KMS-11 (cell line): ENCODE measurements at regions not wholly inside any gene's neighbourhood (a gene's known extent, or its start where the extent isn't known, plus 50 kb on each side); places are given as distances from the start of the nearest gene placed in this dataset.
"Not testable (repeated sequence)": the region's sequence is repeated elsewhere in the genome, so short reads cannot be mapped to it uniquely, and the experiment has no call there.

Experiments
- H2AFZ ChIP-seq: fragments of 200-600 bp; sonication (generic); 2 replicates; pipeline ENCODE4 v1.6.1; 2016; ENCODE audit warnings: antibody characterized with exemption, mixed run types, low read depth
- H3K27ac ChIP-seq: fragments of 200-600 bp; sonication (generic); 2 replicates; pipeline ENCODE4 v1.6.1; 2016; ENCODE audit warnings: mild to moderate bottlenecking, mixed run types
- H3K27me3 ChIP-seq: fragments of 200-600 bp; sonication (generic); 2 replicates; pipeline ENCODE4 v1.6.1; 2017; ENCODE audit warnings: mild to moderate bottlenecking, low read depth, mixed run types, moderate library complexity; ENCODE audit not compliant: insufficient read depth
- H3K36me3 ChIP-seq: fragments of 200-600 bp; sonication (generic); 2 replicates; pipeline ENCODE4 v1.6.1; 2017; ENCODE audit warnings: mild to moderate bottlenecking, mixed run types; ENCODE audit not compliant: insufficient read depth
- H3K4me1 ChIP-seq: fragments of 200-600 bp; sonication (generic); 2 replicates; pipeline ENCODE4 v1.6.1; 2016; ENCODE audit warnings: mild to moderate bottlenecking, low read depth, mixed run types; ENCODE audit not compliant: poor library complexity, severe bottlenecking
- H3K4me2 ChIP-seq: fragments of 200-600 bp; sonication (generic); 2 replicates; pipeline ENCODE4 v1.7.0; 2016; ENCODE audit warnings: mild to moderate bottlenecking, mixed run types
- H3K4me3 ChIP-seq: fragments of 200-600 bp; sonication (generic); IDR thresholded peaks from 2 replicates; pipeline ENCODE4 v1.6.1; 2017; ENCODE audit warnings: low read depth, low read length, mixed read lengths; ENCODE audit not compliant: insufficient read depth
- H3K79me2 ChIP-seq: fragments of 200-600 bp; sonication (generic); 2 replicates; pipeline ENCODE4 v1.6.1; 2016; ENCODE audit warnings: low read depth, mixed run types; ENCODE audit not compliant: insufficient read depth
- H3K9ac ChIP-seq: fragments of 200-600 bp; sonication (generic); 2 replicates; pipeline ENCODE4 v1.6.1; 2016; ENCODE audit warnings: mild to moderate bottlenecking, mixed run types
- H4K20me1 ChIP-seq: fragments of 200-600 bp; sonication (generic); 2 replicates; pipeline ENCODE4 v1.6.1; 2016; ENCODE audit warnings: mild to moderate bottlenecking, mixed run types; ENCODE audit not compliant: insufficient read depth
- CTCF ChIP-seq: fragments of 200-600 bp; sonication (generic); conservative IDR thresholded peaks from 2 replicates; pipeline ENCODE4 v1.6.1; 2017; ENCODE audit warnings: low read depth, mild to moderate bottlenecking, antibody characterized with exemption, low read length, moderate library complexity, mixed read lengths

- no peak overlapping the region for H3K27ac ChIP-seq
Measured at GRCh38 chr1:163472651-163473248, 151.0 kb downstream of the NUF2 start.

GRCh38 chr1:163477276-163477830, 155.6 kb downstream of the NUF2 start:
- no peaks in the 10 kb centered on the region for H3K79me2 ChIP-seq
- H3K4me2 ChIP-seq, result no peak overlapping the region
- H3K4me1 ChIP-seq, result no peaks in the 10 kb centered on the region
- no peaks in the 10 kb centered on the region for H4K20me1 ChIP-seq
- no peaks in the 10 kb centered on the region for H3K36me3 ChIP-seq
- H3K27me3 ChIP-seq, result no peaks in the 10 kb centered on the region
- H2AFZ ChIP-seq, result no peak overlapping the region
- H3K27ac ChIP-seq, result no peak overlapping the region
- no peak for TF ChIP-seq CTCF
- no peak overlapping the region for H3K4me3 ChIP-seq
- no peak overlapping the region for H3K9ac ChIP-seq

More at GRCh38 chr1:163472651-163473248, 151.0 kb downstream of the NUF2 start:
- TF ChIP-seq CTCF, result no peak
- Histone ChIP-seq H2AFZ (no peak overlapping the region), H4K20me1 (no peaks in the 10 kb centered on the region), H3K9ac (no peak overlapping the region), H3K4me3 (no peak overlapping the region), H3K4me2 (no peak overlapping the region), H3K27me3 (no peaks in the 10 kb centered on the region), H3K79me2 (no peaks in the 10 kb centered on the region), H3K36me3 (no peaks in the 10 kb centered on the region), H3K4me1 (no peaks in the 10 kb centered on the region)

- H3K36me3 ChIP-seq, H3K4me3 ChIP-seq, H4K20me1 ChIP-seq, H3K79me2 ChIP-seq, H2AFZ ChIP-seq, H3K4me1 ChIP-seq, H3K27me3 ChIP-seq, H3K27ac ChIP-seq, H3K9ac ChIP-seq, H3K4me2 ChIP-seq: not testable (repeated sequence)
Measured at GRCh38 chr1:163498391-163499330, 176.9 kb downstream of the NUF2 start.

GRCh38 chr1:163504331-163504978, 182.7 kb downstream of the NUF2 start:
- no peaks in the 10 kb centered on the region for H3K4me1 ChIP-seq
- no peak overlapping the region for H2AFZ ChIP-seq
- no peaks in the 10 kb centered on the region for H3K27me3 ChIP-seq
- no peaks in the 10 kb centered on the region for H3K79me2 ChIP-seq
- no peaks in the 10 kb centered on the region for H4K20me1 ChIP-seq
- H3K4me3 ChIP-seq, result no peak overlapping the region
- no peak overlapping the region for H3K4me2 ChIP-seq
- no peak overlapping the region for H3K9ac ChIP-seq
- H3K27ac ChIP-seq, result no peak overlapping the region
- H3K36me3 ChIP-seq, result no peaks in the 10 kb centered on the region
- TF ChIP-seq CTCF, result no peak
